Caco-2 (cell line): ENCODE measurements at regions not wholly inside any gene's neighbourhood (a gene's known extent, or its start where the extent isn't known, plus 50 kb on each side); places are given as distances from the start of the nearest gene placed in this dataset.

Source experiments
- BruUV-seq: library from RNA; stranded (reverse); fragments of 400-500 nt; replicated peaks from 2 replicates; lab custom pipeline; 2021; lab: Mats Ljungman, UMichigan
- CTCF ChIA-PET: fragments of 300-600 bp; sonication (Branson Sonifier 250); formaldehyde crosslinking; loops from one replicate; lab custom pipeline; 2022; ENCODE audit warnings: antibody characterized with exemption; lab: Charles Lee
- POLR2A ChIA-PET: fragments of 300-600 bp; sonication (Branson Sonifier 250); formaldehyde crosslinking; loops from one replicate; lab custom pipeline; 2022; ENCODE audit warnings: antibody characterized with exemption; lab: Charles Lee
- DNase-seq, 2 experiments: peaks; one replicate each; pipeline versions ENCODE4 v3.0.0 to v3.0.0-alpha.2; 2020 to 2022
- H3K27me3 ChIP-seq: replicated peaks from 2 replicates; pipeline ENCODE4 v1.6.0; 2011; ENCODE audit warnings: low read length; ENCODE audit not compliant: control insufficient read depth, insufficient read depth
- H3K36me3 ChIP-seq: 2 replicates; pipeline ENCODE4 v1.5.1; 2011; ENCODE audit warnings: low read length; ENCODE audit not compliant: control insufficient read depth, insufficient read depth
- H3K4me1 ChIP-seq: fragments of 250-450 bp; sonication (Bioruptor Pico); 2 replicates; pipeline ENCODE4 v1.5.1; 2020; ENCODE audit warnings: mild to moderate bottlenecking
- H3K4me3 ChIP-seq: 2 replicates; pipeline ENCODE4 v1.5.1; 2011; ENCODE audit warnings: low read depth, mild to moderate bottlenecking, control low read depth, low read length
- H3K9me3 ChIP-seq: fragments of 250-450 bp; sonication (Bioruptor Pico); 2 replicates; pipeline ENCODE4 v1.5.1; 2020; ENCODE audit warnings: mild to moderate bottlenecking, moderate library complexity
- H3K27ac Mint-ChIP-seq: one replicate; pipeline ENCODE4 v1.8.0; 2022; ENCODE audit warnings: mixed read lengths; ENCODE audit not compliant: unreplicated experiment
- H3K27me3 Mint-ChIP-seq: one replicate; pipeline ENCODE4 v1.8.0; 2022; ENCODE audit warnings: mixed read lengths; ENCODE audit not compliant: insufficient read depth, unreplicated experiment
- H3K36me3 Mint-ChIP-seq: one replicate; pipeline ENCODE4 v1.8.0; 2022; ENCODE audit warnings: mild to moderate bottlenecking, mixed read lengths; ENCODE audit not compliant: insufficient read depth, unreplicated experiment
- H3K4me1 Mint-ChIP-seq: one replicate; pipeline ENCODE4 v1.8.0; 2022; ENCODE audit warnings: low read depth, mixed read lengths; ENCODE audit not compliant: unreplicated experiment
- H3K4me3 Mint-ChIP-seq: one replicate; pipeline ENCODE4 v1.8.0; 2022; ENCODE audit warnings: mild to moderate bottlenecking, moderate library complexity, mixed read lengths; ENCODE audit not compliant: unreplicated experiment
- H3K9me3 Mint-ChIP-seq: one replicate; pipeline ENCODE4 v1.8.0; 2022; ENCODE audit warnings: mixed read lengths; ENCODE audit not compliant: unreplicated experiment
- CTCF ChIP-seq, 2 experiments: fragments of 200-600 bp in 1 of 2; IDR thresholded peaks; 1 replicate in 1 of 2; 2 replicates in 1 of 2; pipeline versions ENCODE4 v1.5.1 to v1.8.0; 2011 to 2022; ENCODE audit warnings: antibody characterized with exemption in 1 of 2, control low read depth in 1 of 2, inconsistent platforms in 1 of 2, low read depth in 1 of 2, low read length in 1 of 2, mild to moderate bottlenecking in 1 of 2, moderate library complexity in 1 of 2; ENCODE audit not compliant: insufficient read depth in 1 of 2, severe bottlenecking in 1 of 2, unreplicated experiment in 1 of 2
- intact Hi-C: fragments of 100-400 bp; cut with micrococcal nuclease; formaldehyde crosslinking; loops from one replicate; pipeline ENCODE4 v1.10.0; 2022; ENCODE audit not compliant: unreplicated experiment

DNA sequence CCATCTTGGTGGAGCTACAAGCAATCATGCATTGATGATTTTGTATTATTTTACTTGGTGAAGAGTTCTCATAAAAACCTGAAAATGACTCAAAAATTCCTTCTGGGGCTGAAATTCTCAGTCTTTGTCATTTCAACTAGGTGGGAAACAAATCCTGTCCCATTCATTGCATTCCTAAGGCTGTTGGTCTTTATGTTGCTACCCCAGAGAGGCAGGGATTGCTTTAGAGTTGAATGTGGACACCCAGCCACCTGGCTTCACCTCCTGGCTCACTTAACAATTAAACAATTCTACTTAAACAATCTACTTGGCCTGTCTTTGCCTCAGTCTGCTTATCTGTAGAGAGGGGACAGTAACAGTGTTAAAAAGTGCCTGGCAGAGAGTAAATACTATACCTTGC is 117.3 kb upstream of the UBE3A start:
- H3K4me1 Mint-ChIP-seq = no peaks in the 10 kb centered on the region
- Histone ChIP-seq H3K4me1 (no peaks in the 10 kb centered on the region), H3K9me3 (no peaks in the 10 kb centered on the region), H3K27me3 (no peaks in the 10 kb centered on the region), H3K36me3 (no peaks in the 10 kb centered on the region), H3K4me3 (no peak overlapping the region)
- intact Hi-C loops = no loop called here
- BruUV-seq = no TSS peak
- H3K4me3 Mint-ChIP-seq = no peak overlapping the region
- ChIA-PET CTCF (no interaction called here), POLR2A (no interaction called here)
- DNase-seq = no peak
- TF ChIP-seq CTCF (IDR thresholded peaks at IDR 0.05; ENCODE audit: insufficient read depth in 1 of 2, low read depth in 1 of 2, low read length in 1 of 2, severe bottlenecking in 1 of 2, unreplicated experiment in 1 of 2) = no peak
- H3K9me3 Mint-ChIP-seq = no peaks in the 10 kb centered on the region
- no peak overlapping the region for H3K27ac Mint-ChIP-seq
- H3K36me3 Mint-ChIP-seq = no peaks in the 10 kb centered on the region
- H3K27me3 Mint-ChIP-seq = peaks cover 7% of the 10 kb centered on the region

DNA sequence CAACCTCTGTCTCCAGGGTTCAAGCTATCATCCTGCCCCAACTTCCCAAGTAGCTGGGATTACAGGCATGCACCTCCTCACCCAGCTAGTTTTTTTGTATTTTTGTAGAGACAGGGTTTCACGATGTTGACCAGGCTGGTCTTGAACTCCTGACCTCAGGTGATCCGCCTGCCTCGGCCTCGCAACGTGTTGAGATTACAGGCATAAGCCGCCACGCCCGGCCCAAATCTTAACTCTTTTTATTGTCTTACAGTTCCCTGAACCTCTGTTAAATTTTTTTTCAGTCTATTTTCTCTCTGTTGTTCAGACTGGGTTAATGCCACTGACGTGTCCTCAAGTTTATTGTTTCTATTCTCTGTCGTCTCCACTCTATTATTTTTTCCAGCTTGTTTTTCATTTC is 115.8 kb upstream of the UBE3A start:
- BruUV-seq = no TSS peak
- intact Hi-C loops = no loop called here
- Histone ChIP-seq H3K36me3 (no peaks in the 10 kb centered on the region), H3K4me3 (no peak overlapping the region), H3K27me3 (no peaks in the 10 kb centered on the region), H3K9me3 (no peaks in the 10 kb centered on the region), H3K4me1 (no peaks in the 10 kb centered on the region)
- H3K36me3 Mint-ChIP-seq = no peaks in the 10 kb centered on the region
- DNase-seq = no peak
- no peak overlapping the region for H3K4me3 Mint-ChIP-seq
- no peaks in the 10 kb centered on the region for H3K9me3 Mint-ChIP-seq
- peaks cover 13% of the 10 kb centered on the region for H3K27me3 Mint-ChIP-seq
- ChIA-PET CTCF (no interaction called here), POLR2A (no interaction called here)
- H3K27ac Mint-ChIP-seq = no peak overlapping the region
- TF ChIP-seq CTCF (IDR thresholded peaks at IDR 0.05; ENCODE audit: insufficient read depth in 1 of 2, low read depth in 1 of 2, low read length in 1 of 2, severe bottlenecking in 1 of 2, unreplicated experiment in 1 of 2) = no peak
- no peaks in the 10 kb centered on the region for H3K4me1 Mint-ChIP-seq

DNA sequence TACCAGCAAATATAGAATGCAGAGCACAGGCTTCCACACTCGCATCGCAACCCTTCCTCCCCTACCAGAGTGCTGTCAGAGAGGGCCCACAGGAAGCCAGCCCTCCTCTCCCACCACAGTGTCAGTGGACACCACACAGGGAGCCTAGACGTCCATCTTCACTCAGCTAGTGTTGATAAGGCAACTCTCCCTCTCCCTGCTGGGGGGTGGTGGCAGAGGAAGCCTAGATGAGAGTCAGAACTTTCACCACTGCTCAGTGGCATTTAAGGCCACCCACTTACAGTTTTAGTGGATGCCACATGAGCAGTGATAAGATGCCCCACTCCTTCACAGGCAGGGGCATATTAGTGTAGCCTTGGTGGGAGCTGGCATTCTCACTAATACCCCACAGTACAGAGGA is 109.8 kb upstream of the UBE3A start:
- no peaks in the 10 kb centered on the region for H3K36me3 ChIP-seq
- no peaks in the 10 kb centered on the region for H3K4me1 ChIP-seq
- Mint-ChIP-seq H3K36me3 (no peaks in the 10 kb centered on the region), H3K27ac (no peak overlapping the region), H3K27me3 (peaks cover 10% of the 10 kb centered on the region), H3K4me3 (no peak overlapping the region), H3K9me3 (no peaks in the 10 kb centered on the region), H3K4me1 (no peaks in the 10 kb centered on the region)
- no peak for DNase-seq
- no peak for TF ChIP-seq CTCF (IDR thresholded peaks at IDR 0.05; ENCODE audit: insufficient read depth in 1 of 2, low read depth in 1 of 2, low read length in 1 of 2, severe bottlenecking in 1 of 2, unreplicated experiment in 1 of 2)
- ChIA-PET CTCF (no interaction called here), POLR2A (no interaction called here)
- H3K9me3 ChIP-seq = peaks cover 2% of the 10 kb centered on the region; the same call in 1 of the 2 replicates
- intact Hi-C loops = no loop called here
- no peak overlapping the region for H3K4me3 ChIP-seq
- BruUV-seq = no TSS peak
- no peaks in the 10 kb centered on the region; the same call in 1 of the 2 replicates for H3K27me3 ChIP-seq
